ENCODE measurements at regions not wholly inside any gene's neighbourhood (a gene's known extent, or its start where the extent isn't known, plus 50 kb on each side); places are given as distances from the start of the nearest gene placed in this dataset.

DNA sequence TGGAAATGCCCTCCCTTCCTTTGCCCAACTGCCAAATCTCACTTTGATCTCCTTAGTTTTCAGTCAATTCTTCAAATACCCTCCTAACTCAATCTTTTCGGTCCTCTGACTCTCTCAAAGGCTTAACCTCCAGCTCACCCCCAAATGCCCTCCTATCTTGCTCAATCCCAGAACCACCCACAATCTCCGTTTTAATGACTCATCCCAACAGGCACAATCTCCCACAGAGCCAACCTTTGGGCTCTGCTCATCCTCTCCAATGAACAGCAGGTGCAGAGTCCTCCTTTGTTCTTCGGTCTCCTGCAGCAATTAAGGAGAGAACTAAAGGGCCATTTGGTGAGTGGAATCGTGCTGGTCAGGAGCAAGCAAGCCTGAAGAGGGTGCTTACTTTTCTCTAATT, 366.1 kb upstream of the CRIM1 start:
- TF ChIP-seq, protein P1, sequence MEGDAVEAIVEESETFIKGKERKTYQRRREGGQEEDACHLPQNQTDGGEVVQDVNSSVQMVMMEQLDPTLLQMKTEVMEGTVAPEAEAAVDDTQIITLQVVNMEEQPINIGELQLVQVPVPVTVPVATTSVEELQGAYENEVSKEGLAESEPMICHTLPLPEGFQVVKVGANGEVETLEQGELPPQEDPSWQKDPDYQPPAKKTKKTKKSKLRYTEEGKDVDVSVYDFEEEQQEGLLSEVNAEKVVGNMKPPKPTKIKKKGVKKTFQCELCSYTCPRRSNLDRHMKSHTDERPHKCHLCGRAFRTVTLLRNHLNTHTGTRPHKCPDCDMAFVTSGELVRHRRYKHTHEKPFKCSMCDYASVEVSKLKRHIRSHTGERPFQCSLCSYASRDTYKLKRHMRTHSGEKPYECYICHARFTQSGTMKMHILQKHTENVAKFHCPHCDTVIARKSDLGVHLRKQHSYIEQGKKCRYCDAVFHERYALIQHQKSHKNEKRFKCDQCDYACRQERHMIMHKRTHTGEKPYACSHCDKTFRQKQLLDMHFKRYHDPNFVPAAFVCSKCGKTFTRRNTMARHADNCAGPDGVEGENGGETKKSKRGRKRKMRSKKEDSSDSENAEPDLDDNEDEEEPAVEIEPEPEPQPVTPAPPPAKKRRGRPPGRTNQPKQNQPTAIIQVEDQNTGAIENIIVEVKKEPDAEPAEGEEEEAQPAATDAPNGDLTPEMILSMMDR (IDR thresholded peaks at IDR 0.05; ENCODE audit: poor library complexity, severe bottlenecking) = no peak
- TF ChIP-seq TAF1 (IDR thresholded peaks at IDR 0.05; ENCODE audit: low read depth) = no peak
- TF ChIP-seq, protein P2, sequence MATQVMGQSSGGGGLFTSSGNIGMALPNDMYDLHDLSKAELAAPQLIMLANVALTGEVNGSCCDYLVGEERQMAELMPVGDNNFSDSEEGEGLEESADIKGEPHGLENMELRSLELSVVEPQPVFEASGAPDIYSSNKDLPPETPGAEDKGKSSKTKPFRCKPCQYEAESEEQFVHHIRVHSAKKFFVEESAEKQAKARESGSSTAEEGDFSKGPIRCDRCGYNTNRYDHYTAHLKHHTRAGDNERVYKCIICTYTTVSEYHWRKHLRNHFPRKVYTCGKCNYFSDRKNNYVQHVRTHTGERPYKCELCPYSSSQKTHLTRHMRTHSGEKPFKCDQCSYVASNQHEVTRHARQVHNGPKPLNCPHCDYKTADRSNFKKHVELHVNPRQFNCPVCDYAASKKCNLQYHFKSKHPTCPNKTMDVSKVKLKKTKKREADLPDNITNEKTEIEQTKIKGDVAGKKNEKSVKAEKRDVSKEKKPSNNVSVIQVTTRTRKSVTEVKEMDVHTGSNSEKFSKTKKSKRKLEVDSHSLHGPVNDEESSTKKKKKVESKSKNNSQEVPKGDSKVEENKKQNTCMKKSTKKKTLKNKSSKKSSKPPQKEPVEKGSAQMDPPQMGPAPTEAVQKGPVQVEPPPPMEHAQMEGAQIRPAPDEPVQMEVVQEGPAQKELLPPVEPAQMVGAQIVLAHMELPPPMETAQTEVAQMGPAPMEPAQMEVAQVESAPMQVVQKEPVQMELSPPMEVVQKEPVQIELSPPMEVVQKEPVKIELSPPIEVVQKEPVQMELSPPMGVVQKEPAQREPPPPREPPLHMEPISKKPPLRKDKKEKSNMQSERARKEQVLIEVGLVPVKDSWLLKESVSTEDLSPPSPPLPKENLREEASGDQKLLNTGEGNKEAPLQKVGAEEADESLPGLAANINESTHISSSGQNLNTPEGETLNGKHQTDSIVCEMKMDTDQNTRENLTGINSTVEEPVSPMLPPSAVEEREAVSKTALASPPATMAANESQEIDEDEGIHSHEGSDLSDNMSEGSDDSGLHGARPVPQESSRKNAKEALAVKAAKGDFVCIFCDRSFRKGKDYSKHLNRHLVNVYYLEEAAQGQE (IDR thresholded peaks at IDR 0.05; ENCODE audit: borderline replicate concordance) = no peak
- no peak for TF ChIP-seq SMC3 (conservative IDR thresholded peaks at IDR 0.05; ENCODE audit: poor library complexity)
- no peak for TF ChIP-seq EP300 (conservative IDR thresholded peaks at IDR 0.05; ENCODE audit: poor library complexity, severe bottlenecking)
- TF ChIP-seq MXI1 (conservative IDR thresholded peaks at IDR 0.05; ENCODE audit: poor library complexity, severe bottlenecking) = no peak
- no peak for TF ChIP-seq POLR2AphosphoS5 (IDR thresholded peaks at IDR 0.05)
- no peak for TF ChIP-seq EZH2 (IDR thresholded peaks at IDR 0.05; ENCODE audit: borderline replicate concordance, insufficient read depth, low read length, poor library complexity, severe bottlenecking)
- TF ChIP-seq RAD21 (conservative IDR thresholded peaks at IDR 0.05) = no peak
- no peak overlapping the region for H3K4me2 ChIP-seq (ENCODE audit: low read length)
- H3K9ac ChIP-seq (ENCODE audit: low read length) = no peak overlapping the region
- no peak overlapping the region for H3K27ac ChIP-seq (ENCODE audit: low read length)
- no peaks in the 10 kb centered on the region for H3K9me2 ChIP-seq (ENCODE audit: insufficient read depth, low read length)
- H4K20me1 ChIP-seq (ENCODE audit: insufficient read depth) = no peaks in the 10 kb centered on the region
- no peaks in the 10 kb centered on the region for H3K9me3 ChIP-seq (ENCODE audit: low read length)
- H3K27me3 ChIP-seq (ENCODE audit: insufficient read depth, low read depth, low read length) = no peaks in the 10 kb centered on the region
- H3K36me3 ChIP-seq (ENCODE audit: insufficient read depth, low read length) = no peaks in the 10 kb centered on the region
- no peaks in the 10 kb centered on the region for H3F3A ChIP-seq (ENCODE audit: insufficient read depth, low read length, poor library complexity, severe bottlenecking)
- no peak overlapping the region for H2AFZ ChIP-seq (ENCODE audit: low read depth, low read length)
- H3K79me2 ChIP-seq (replicated peaks; ENCODE audit: insufficient read depth, low read length) = no peaks in the 10 kb centered on the region
- H3K4me3 ChIP-seq (ENCODE audit: low read length) = no peak overlapping the region

DNA sequence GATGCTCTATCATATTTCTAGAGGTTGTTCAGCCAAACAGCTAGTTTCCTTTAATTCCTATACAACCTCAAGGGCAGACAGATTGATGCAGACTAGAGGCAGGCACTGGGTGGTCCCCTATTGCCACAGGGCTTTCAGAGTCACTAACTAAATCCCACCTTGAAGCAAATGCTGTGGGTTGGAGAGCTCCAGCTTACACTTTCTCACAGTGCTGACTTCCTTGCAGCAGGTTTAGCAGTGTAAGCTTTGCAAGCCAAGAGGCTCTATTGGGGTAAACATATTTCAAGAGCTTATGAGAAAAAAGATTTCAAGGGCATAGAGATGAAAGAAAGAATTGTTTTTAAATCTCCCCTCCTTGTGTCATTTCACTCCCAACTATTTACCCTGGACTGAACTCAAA, 366.5 kb upstream of the CRIM1 start:
- H3K9me2 ChIP-seq (ENCODE audit: insufficient read depth, low read length) = no peaks in the 10 kb centered on the region
- H3K9ac ChIP-seq (ENCODE audit: low read length) = no peak overlapping the region
- H3F3A ChIP-seq (ENCODE audit: insufficient read depth, low read length, poor library complexity, severe bottlenecking) = no peaks in the 10 kb centered on the region
- no peak overlapping the region for H3K27ac ChIP-seq (ENCODE audit: low read length)
- no peaks in the 10 kb centered on the region for H3K79me2 ChIP-seq (replicated peaks; ENCODE audit: insufficient read depth, low read length)
- TF ChIP-seq, protein P1 (IDR thresholded peaks at IDR 0.05; ENCODE audit: poor library complexity, severe bottlenecking) = no peak
- no peaks in the 10 kb centered on the region for H3K9me3 ChIP-seq (ENCODE audit: low read length)
- H2AFZ ChIP-seq (ENCODE audit: low read depth, low read length) = no peak overlapping the region
- no peaks in the 10 kb centered on the region for H3K27me3 ChIP-seq (ENCODE audit: insufficient read depth, low read depth, low read length)
- no peak overlapping the region for H3K4me2 ChIP-seq (ENCODE audit: low read length)
- no peaks in the 10 kb centered on the region for H3K36me3 ChIP-seq (ENCODE audit: insufficient read depth, low read length)
- H3K4me3 ChIP-seq (ENCODE audit: low read length) = no peak overlapping the region
- no peaks in the 10 kb centered on the region for H4K20me1 ChIP-seq (ENCODE audit: insufficient read depth)
